ENCODE measurements at regions not wholly inside any gene's neighbourhood (a gene's known extent, or its start where the extent isn't known, plus 50 kb on each side); places are given as distances from the start of the nearest gene placed in this dataset.
A peak's percentile ranks its signal among the peaks of the same experiment; 100 is the strongest.

- intact Hi-C loops (cut with DNase I), result no loop called here
- DNase-seq (ENCODE audit: low spot score), result no peak
Observed at GRCh38 chr7:18081617-18082016, 54.0 kb upstream of the PRPS1L1 start.

- DNase-seq (ENCODE audit: low spot score), result no peak
- intact Hi-C loops (cut with DNase I), result no loop called here
Observed at GRCh38 chr7:18082169-18082568, 54.5 kb upstream of the PRPS1L1 start.

- intact Hi-C loops (cut with DNase I), result no loop called here
Observed at GRCh38 chr7:18086165-18087025, 58.7 kb upstream of the PRPS1L1 start.

GRCh38 chr7:18087026-18087686 is 59.5 kb upstream of the PRPS1L1 start:
- intact Hi-C loops (cut with DNase I), result no loop called here
- DNase-seq (ENCODE audit: low spot score), result peak; percentile 77

More at GRCh38 chr7:18086165-18087025, 58.7 kb upstream of the PRPS1L1 start:
- DNase-seq (ENCODE audit: low spot score), result peak; percentile 84

GRCh38 chr7:18087687-18088078 is 60.0 kb upstream of the PRPS1L1 start:
- DNase-seq (ENCODE audit: low spot score), result peak; percentile 75
- intact Hi-C loops (cut with DNase I), result no loop called here

- intact Hi-C loops (cut with DNase I), result no loop called here
- DNase-seq (ENCODE audit: low spot score), result no peak
Observed at GRCh38 chr7:18096087-18096486, 68.4 kb upstream of the PRPS1L1 start.

- intact Hi-C loops (cut with DNase I), result no loop called here
- DNase-seq (ENCODE audit: low spot score), result no peak
Observed at GRCh38 chr7:18102576-18102975, 74.9 kb upstream of the PRPS1L1 start.

GRCh38 chr7:18103436-18104218 is 76.0 kb upstream of the PRPS1L1 start:
- intact Hi-C loops (cut with DNase I), result no loop called here
- DNase-seq (ENCODE audit: low spot score), result no peak

- intact Hi-C loops (cut with DNase I), result no loop called here
- DNase-seq (ENCODE audit: low spot score), result no peak
Observed at GRCh38 chr7:18109762-18110161, 82.1 kb upstream of the PRPS1L1 start.

- intact Hi-C loops (cut with DNase I), result no loop called here
- no peak for DNase-seq (ENCODE audit: low spot score)
Observed at GRCh38 chr7:18116661-18117060, 89.0 kb upstream of the PRPS1L1 start.

GRCh38 chr7:18117482-18117881 is 89.8 kb upstream of the PRPS1L1 start:
- intact Hi-C loops (cut with DNase I), result no loop called here
- DNase-seq (ENCODE audit: low spot score), result no peak

GRCh38 chr7:18119985-18120384 is 92.3 kb upstream of the PRPS1L1 start:
- intact Hi-C loops (cut with DNase I), result no loop called here
- DNase-seq (ENCODE audit: low spot score), result no peak

- intact Hi-C loops (cut with DNase I), result no loop called here
Observed at GRCh38 chr7:18123508-18124239, 96.0 kb upstream of the PRPS1L1 start.

GRCh38 chr7:18125476-18125875 is 97.8 kb upstream of the PRPS1L1 start:
- DNase-seq (ENCODE audit: low spot score), result no peak
- intact Hi-C loops (cut with DNase I), result no loop called here

More at GRCh38 chr7:18123508-18124239, 96.0 kb upstream of the PRPS1L1 start:
- no peak for DNase-seq (ENCODE audit: low spot score)

GRCh38 chr7:18126281-18126680 is 98.6 kb upstream of the PRPS1L1 start:
- intact Hi-C loops (cut with DNase I), result no loop called here
- no peak for DNase-seq (ENCODE audit: low spot score)

- DNase-seq (ENCODE audit: low spot score), result no peak
- intact Hi-C loops (cut with DNase I), result no loop called here
Observed at GRCh38 chr7:18128846-18129245, 101.2 kb upstream of the PRPS1L1 start.

GRCh38 chr7:18132811-18133210 is 105.2 kb upstream of the PRPS1L1 start:
- intact Hi-C loops (cut with DNase I), result no loop called here

GRCh38 chr7:18133921-18134320 is 106.3 kb upstream of the PRPS1L1 start:
- intact Hi-C loops (cut with DNase I), result no loop called here
- no peak for DNase-seq (ENCODE audit: low spot score)

More at GRCh38 chr7:18132811-18133210, 105.2 kb upstream of the PRPS1L1 start:
- no peak for DNase-seq (ENCODE audit: low spot score)

- intact Hi-C loops (cut with DNase I), result no loop called here
- DNase-seq (ENCODE audit: low spot score), result no peak
Observed at GRCh38 chr7:18140943-18141342, 113.3 kb upstream of the PRPS1L1 start.

All from posterior vena cava (tissue), 2 donors.